ENCODE measurements at regions not wholly inside any gene's neighbourhood (a gene's known extent, or its start where the extent isn't known, plus 50 kb on each side); places are given as distances from the start of the nearest gene placed in this dataset.
"Not testable (repeated sequence)": the region's sequence is repeated elsewhere in the genome, so short reads cannot be mapped to it uniquely, and the experiment has no call there.

GRCh38 chr7:47069385-47070076 is 512.4 kb downstream of the TNS3 start:
- ATAC-seq (no peak), DNase-seq (ENCODE audit: low spot score in 2 of 2) (no peak)
- Mint-ChIP-seq H3K9me3 (peaks cover 14% of the 10 kb centered on the region), H3K27ac (no peak overlapping the region), H3K4me1 (peaks cover 6% of the 10 kb centered on the region), H3K4me3 (no peak overlapping the region), H3K36me3 (no peaks in the 10 kb centered on the region)

GRCh38 chr7:47066976-47067614 is 514.8 kb downstream of the TNS3 start:
- H3K4me1 Mint-ChIP-seq, result no peaks in the 10 kb centered on the region
- ATAC-seq, result no peak
- H3K9me3 Mint-ChIP-seq, result peaks cover 15% of the 10 kb centered on the region
- no peak for DNase-seq (ENCODE audit: low spot score in 2 of 2)
- H3K4me3 Mint-ChIP-seq, result no peak overlapping the region
- no peak overlapping the region for H3K27ac Mint-ChIP-seq
- H3K36me3 Mint-ChIP-seq, result no peaks in the 10 kb centered on the region

- Mint-ChIP-seq H3K4me1 (no peaks in the 10 kb centered on the region), H3K36me3 (no peaks in the 10 kb centered on the region), H3K9me3 (peaks cover 3% of the 10 kb centered on the region), H3K27ac (no peak overlapping the region), H3K4me3 (no peak overlapping the region)
- ATAC-seq (no peak), DNase-seq (ENCODE audit: low spot score in 2 of 2) (no peak)
These were observed 525.2 kb downstream of the TNS3 start for GRCh38 chr7:47056731-47057130.

GRCh38 chr7:47052541-47053208 is 529.2 kb downstream of the TNS3 start:
- DNase-seq (ENCODE audit: low spot score in 2 of 2); H3K36me3 Mint-ChIP-seq; H3K27ac Mint-ChIP-seq; H3K4me1 Mint-ChIP-seq; H3K9me3 Mint-ChIP-seq; H3K4me3 Mint-ChIP-seq: not testable (repeated sequence)
- ATAC-seq, result peak; percentile 11

- H3K4me3 Mint-ChIP-seq, result no peak overlapping the region
- H3K4me1 Mint-ChIP-seq, result no peaks in the 10 kb centered on the region
- peaks cover 6% of the 10 kb centered on the region for H3K9me3 Mint-ChIP-seq
- no peak overlapping the region for H3K27ac Mint-ChIP-seq
- DNase-seq (ENCODE audit: low spot score in 2 of 2) (no peak), ATAC-seq (no peak)
- no peaks in the 10 kb centered on the region for H3K36me3 Mint-ChIP-seq
These were observed 532.6 kb downstream of the TNS3 start for GRCh38 chr7:47049234-47049774.

GRCh38 chr7:47047384-47047783 is 534.5 kb downstream of the TNS3 start:
- no peak overlapping the region for H3K27ac Mint-ChIP-seq
- H3K4me1 Mint-ChIP-seq, result no peaks in the 10 kb centered on the region
- no peaks in the 10 kb centered on the region for H3K36me3 Mint-ChIP-seq
- no peak for DNase-seq (ENCODE audit: low spot score in 2 of 2)
- peaks cover 2% of the 10 kb centered on the region for H3K9me3 Mint-ChIP-seq
- no peak overlapping the region for H3K4me3 Mint-ChIP-seq
- ATAC-seq, result no peak

GRCh38 chr7:47046949-47047348 is 535.0 kb downstream of the TNS3 start:
- Mint-ChIP-seq H3K9me3 (peaks cover 2% of the 10 kb centered on the region), H3K4me3 (no peak overlapping the region), H3K4me1 (no peaks in the 10 kb centered on the region), H3K27ac (no peak overlapping the region), H3K36me3 (no peaks in the 10 kb centered on the region)
- ATAC-seq (no peak), DNase-seq (ENCODE audit: low spot score in 2 of 2) (no peak)

- DNase-seq (ENCODE audit: low spot score in 2 of 2), result no peak
- H3K9me3 Mint-ChIP-seq, result peaks cover 2% of the 10 kb centered on the region
- H3K4me3 Mint-ChIP-seq, result no peak overlapping the region
- H3K36me3 Mint-ChIP-seq, result no peaks in the 10 kb centered on the region
- H3K27ac Mint-ChIP-seq, result no peak overlapping the region
- ATAC-seq, result no peak
- H3K4me1 Mint-ChIP-seq, result no peaks in the 10 kb centered on the region
These were observed 536.5 kb downstream of the TNS3 start for GRCh38 chr7:47045207-47046051.

GRCh38 chr7:47044625-47045024 is 537.3 kb downstream of the TNS3 start:
- Mint-ChIP-seq H3K27ac (no peak overlapping the region), H3K4me1 (no peaks in the 10 kb centered on the region), H3K36me3 (no peaks in the 10 kb centered on the region), H3K9me3 (peaks cover 2% of the 10 kb centered on the region), H3K4me3 (no peak overlapping the region)
- DNase-seq (ENCODE audit: low spot score in 2 of 2) (no peak), ATAC-seq (no peak)

GRCh38 chr7:47043304-47043703 is 538.6 kb downstream of the TNS3 start:
- H3K4me1 Mint-ChIP-seq, result no peaks in the 10 kb centered on the region
- H3K4me3 Mint-ChIP-seq, result no peak overlapping the region
- no peak overlapping the region for H3K27ac Mint-ChIP-seq
- H3K36me3 Mint-ChIP-seq, result no peaks in the 10 kb centered on the region
- ATAC-seq (no peak), DNase-seq (ENCODE audit: low spot score in 2 of 2) (no peak)
- H3K9me3 Mint-ChIP-seq, result no peaks in the 10 kb centered on the region

- no peaks in the 10 kb centered on the region for H3K36me3 Mint-ChIP-seq
- H3K4me1 Mint-ChIP-seq, result no peaks in the 10 kb centered on the region
- no peaks in the 10 kb centered on the region for H3K9me3 Mint-ChIP-seq
- no peak for DNase-seq (ENCODE audit: low spot score in 2 of 2)
- H3K27ac Mint-ChIP-seq, result no peak overlapping the region
- ATAC-seq, result no peak
- H3K4me3 Mint-ChIP-seq, result no peak overlapping the region
These were observed 539.2 kb downstream of the TNS3 start for GRCh38 chr7:47042669-47043068.

GRCh38 chr7:47040795-47041347 is 541.0 kb downstream of the TNS3 start:
- ATAC-seq (no peak), DNase-seq (ENCODE audit: low spot score in 2 of 2) (no peak)
- Mint-ChIP-seq H3K4me3 (no peak overlapping the region), H3K27ac (no peak overlapping the region), H3K36me3 (no peaks in the 10 kb centered on the region), H3K9me3 (peaks cover 7% of the 10 kb centered on the region), H3K4me1 (no peaks in the 10 kb centered on the region)

GRCh38 chr7:47039904-47040303 is 542.0 kb downstream of the TNS3 start:
- DNase-seq (ENCODE audit: low spot score in 2 of 2), result no peak
- ATAC-seq, result no peak
- Mint-ChIP-seq H3K36me3 (no peaks in the 10 kb centered on the region), H3K4me1 (no peaks in the 10 kb centered on the region), H3K9me3 (peaks cover 7% of the 10 kb centered on the region), H3K4me3 (no peak overlapping the region), H3K27ac (no peak overlapping the region)

- Mint-ChIP-seq H3K4me3 (no peak overlapping the region), H3K9me3 (peaks cover 7% of the 10 kb centered on the region), H3K27ac (no peak overlapping the region), H3K36me3 (no peaks in the 10 kb centered on the region), H3K4me1 (no peaks in the 10 kb centered on the region)
- ATAC-seq (no peak), DNase-seq (ENCODE audit: low spot score in 2 of 2) (no peak)
These were observed 542.7 kb downstream of the TNS3 start for GRCh38 chr7:47039089-47039648.

GRCh38 chr7:47038621-47039020 is 543.3 kb downstream of the TNS3 start:
- peaks cover 7% of the 10 kb centered on the region for H3K9me3 Mint-ChIP-seq
- H3K4me1 Mint-ChIP-seq, result no peaks in the 10 kb centered on the region
- DNase-seq (ENCODE audit: low spot score in 2 of 2) (no peak), ATAC-seq (no peak)
- H3K27ac Mint-ChIP-seq, result no peak overlapping the region
- no peaks in the 10 kb centered on the region for H3K36me3 Mint-ChIP-seq
- no peak overlapping the region for H3K4me3 Mint-ChIP-seq
